ENCODE measurements at regions not wholly inside any gene's neighbourhood (a gene's known extent, or its start where the extent isn't known, plus 50 kb on each side); places are given as distances from the start of the nearest gene placed in this dataset.
A peak's percentile ranks its signal among the peaks of the same experiment; 100 is the strongest.
"Not testable (repeated sequence)": the region's sequence is repeated elsewhere in the genome, so short reads cannot be mapped to it uniquely, and the experiment has no call there.

- H3K4me3 ChIP-seq (ENCODE audit: low read depth, low read length); CTCF ChIA-PET; DNase-seq (ENCODE audit: low read depth); POLR2A ChIA-PET; H3K36me3 ChIP-seq (ENCODE audit: control insufficient read depth, insufficient read depth, low read length); H3K27me3 ChIP-seq (ENCODE audit: control insufficient read depth, insufficient read depth, low read length): not testable (repeated sequence)
These were observed 54.0 kb upstream of the GPR89A start for GRCh38 chr1:145553795-145554194.

- no peak for TF ChIP-seq CTCF (IDR thresholded peaks at IDR 0.05; ENCODE audit: insufficient read depth, low read depth, low read length)
- CTCF ChIA-PET = no interaction called here
- no peak overlapping the region for H3K4me3 ChIP-seq (ENCODE audit: low read depth, low read length)
- DNase-seq (ENCODE audit: low read depth) = no peak
- POLR2A ChIA-PET = no interaction called here
- H3K27me3 ChIP-seq (ENCODE audit: control insufficient read depth, insufficient read depth, low read length) = 0 out of 2 replicates have a peak, but pooled peaks cover 2% of the 10 kb centered on the region
- no peaks in the 10 kb centered on the region for H3K36me3 ChIP-seq (ENCODE audit: control insufficient read depth, insufficient read depth, low read length)
These were observed 62.7 kb upstream of the GPR89A start for GRCh38 chr1:145545055-145545454.

- POLR2A ChIA-PET; H3K4me3 ChIP-seq (ENCODE audit: low read depth, low read length); H3K27me3 ChIP-seq (ENCODE audit: control insufficient read depth, insufficient read depth, low read length); DNase-seq (ENCODE audit: low read depth); H3K36me3 ChIP-seq (ENCODE audit: control insufficient read depth, insufficient read depth, low read length); CTCF ChIA-PET: not testable (repeated sequence)
These were observed 66.1 kb upstream of the GPR89A start for GRCh38 chr1:145541685-145542084.

- H3K4me3 ChIP-seq (ENCODE audit: low read depth, low read length); H3K27me3 ChIP-seq (ENCODE audit: control insufficient read depth, insufficient read depth, low read length); POLR2A ChIA-PET; CTCF ChIA-PET; H3K36me3 ChIP-seq (ENCODE audit: control insufficient read depth, insufficient read depth, low read length): not testable (repeated sequence)
- peak; percentile 41 for DNase-seq (ENCODE audit: low read depth)
These were observed 66.5 kb upstream of the GPR89A start for GRCh38 chr1:145541246-145541645.

- H3K4me3 ChIP-seq (ENCODE audit: low read depth, low read length); H3K36me3 ChIP-seq (ENCODE audit: control insufficient read depth, insufficient read depth, low read length); POLR2A ChIA-PET; DNase-seq (ENCODE audit: low read depth); H3K27me3 ChIP-seq (ENCODE audit: control insufficient read depth, insufficient read depth, low read length); CTCF ChIA-PET: not testable (repeated sequence)
These were observed 69.5 kb upstream of the GPR89A start for GRCh38 chr1:145538118-145538882.

- H3K27me3 ChIP-seq (ENCODE audit: control insufficient read depth, insufficient read depth, low read length); CTCF ChIA-PET; DNase-seq (ENCODE audit: low read depth); POLR2A ChIA-PET; H3K36me3 ChIP-seq (ENCODE audit: control insufficient read depth, insufficient read depth, low read length); H3K4me3 ChIP-seq (ENCODE audit: low read depth, low read length): not testable (repeated sequence)
These were observed 70.8 kb upstream of the GPR89A start for GRCh38 chr1:145537003-145537402.

GRCh38 chr1:145535461-145535860 lies 72.3 kb upstream of the GPR89A start:
- DNase-seq (ENCODE audit: low read depth); POLR2A ChIA-PET; CTCF ChIA-PET; H3K27me3 ChIP-seq (ENCODE audit: control insufficient read depth, insufficient read depth, low read length); H3K36me3 ChIP-seq (ENCODE audit: control insufficient read depth, insufficient read depth, low read length); H3K4me3 ChIP-seq (ENCODE audit: low read depth, low read length): not testable (repeated sequence)

GRCh38 chr1:145528068-145528564 lies 79.7 kb upstream of the GPR89A start:
- DNase-seq (ENCODE audit: low read depth); H3K36me3 ChIP-seq (ENCODE audit: control insufficient read depth, insufficient read depth, low read length); POLR2A ChIA-PET; H3K27me3 ChIP-seq (ENCODE audit: control insufficient read depth, insufficient read depth, low read length); CTCF ChIA-PET; H3K4me3 ChIP-seq (ENCODE audit: low read depth, low read length): not testable (repeated sequence)

GRCh38 chr1:145520159-145520558 lies 87.6 kb upstream of the GPR89A start:
- CTCF ChIA-PET; DNase-seq (ENCODE audit: low read depth); POLR2A ChIA-PET; H3K36me3 ChIP-seq (ENCODE audit: control insufficient read depth, insufficient read depth, low read length); H3K27me3 ChIP-seq (ENCODE audit: control insufficient read depth, insufficient read depth, low read length); H3K4me3 ChIP-seq (ENCODE audit: low read depth, low read length): not testable (repeated sequence)

- H3K27me3 ChIP-seq (ENCODE audit: control insufficient read depth, insufficient read depth, low read length); H3K36me3 ChIP-seq (ENCODE audit: control insufficient read depth, insufficient read depth, low read length); DNase-seq (ENCODE audit: low read depth); CTCF ChIA-PET; H3K4me3 ChIP-seq (ENCODE audit: low read depth, low read length); POLR2A ChIA-PET: not testable (repeated sequence)
These were observed 88.5 kb upstream of the GPR89A start for GRCh38 chr1:145519302-145519701.

- CTCF ChIA-PET = not testable (repeated sequence)
These were observed 87.6 kb upstream of the NBPF20 start for GRCh38 chr1:145513017-145513416.

GRCh38 chr1:145508053-145508452 lies 82.7 kb upstream of the NBPF20 start:
- DNase-seq (ENCODE audit: low read depth); H3K4me3 ChIP-seq (ENCODE audit: low read depth, low read length); H3K27me3 ChIP-seq (ENCODE audit: control insufficient read depth, insufficient read depth, low read length); H3K36me3 ChIP-seq (ENCODE audit: control insufficient read depth, insufficient read depth, low read length); CTCF ChIA-PET; POLR2A ChIA-PET: not testable (repeated sequence)

More at GRCh38 chr1:145513017-145513416, 87.6 kb upstream of the NBPF20 start:
- DNase-seq (ENCODE audit: low read depth); H3K36me3 ChIP-seq (ENCODE audit: control insufficient read depth, insufficient read depth, low read length); H3K27me3 ChIP-seq (ENCODE audit: control insufficient read depth, insufficient read depth, low read length); H3K4me3 ChIP-seq (ENCODE audit: low read depth, low read length); POLR2A ChIA-PET: not testable (repeated sequence)

All from BJ (cell line).